Loucy (cell line): ENCODE measurements at regions not wholly inside any gene's neighbourhood (a gene's known extent, or its start where the extent isn't known, plus 50 kb on each side); places are given as distances from the start of the nearest gene placed in this dataset.

Experiments used
- H2AFZ ChIP-seq: fragments of 200-600 bp; sonication (generic); 2 replicates; pipeline ENCODE4 v1.6.0; 2016; ENCODE audit warnings: antibody characterized with exemption, mild to moderate bottlenecking, low read length, moderate library complexity
- H3F3A ChIP-seq: fragments of 200-600 bp; 2 replicates; pipeline ENCODE4 v1.6.0; 2016; ENCODE audit warnings: antibody characterized with exemption, low read depth, mild to moderate bottlenecking
- H3K27me3 ChIP-seq: fragments of 200-600 bp; sonication (generic); 2 replicates; pipeline ENCODE4 v1.6.1; 2014; ENCODE audit warnings: low read length, mild to moderate bottlenecking; ENCODE audit not compliant: insufficient read depth, poor library complexity, severe bottlenecking
- H3K36me3 ChIP-seq: fragments of 200-600 bp; sonication (generic); 2 replicates; pipeline ENCODE4 v1.6.1; 2016; ENCODE audit warnings: low read length; ENCODE audit not compliant: insufficient read depth
- H3K4me1 ChIP-seq: fragments of 200-600 bp; sonication (generic); 2 replicates; pipeline ENCODE4 v1.5.1; 2014; ENCODE audit warnings: low read length, mild to moderate bottlenecking; ENCODE audit not compliant: insufficient read depth, poor library complexity, severe bottlenecking
- H3K4me2 ChIP-seq: fragments of 200-600 bp; sonication (generic); 2 replicates; pipeline ENCODE4 v1.6.0; 2014; ENCODE audit warnings: antibody characterized with exemption, low read length, low read depth, mild to moderate bottlenecking; ENCODE audit not compliant: poor library complexity, severe bottlenecking
- H3K4me3 ChIP-seq: fragments of 200-600 bp; sonication (generic); 2 replicates; pipeline ENCODE4 v1.5.1; 2014; ENCODE audit warnings: low read length, mild to moderate bottlenecking, mixed read lengths; ENCODE audit not compliant: poor library complexity, severe bottlenecking
- H3K79me2 ChIP-seq: fragments of 200-600 bp; sonication (generic); 2 replicates; pipeline ENCODE4 v1.6.1; 2014; ENCODE audit warnings: low read length; ENCODE audit not compliant: insufficient read depth
- H3K9ac ChIP-seq: fragments of 200-600 bp; sonication (generic); 2 replicates; pipeline ENCODE4 v1.6.0; 2014; ENCODE audit warnings: mild to moderate bottlenecking, low read depth, low read length, moderate library complexity; ENCODE audit not compliant: poor library complexity, severe bottlenecking
- H3K9me2 ChIP-seq: fragments of 200-600 bp; sonication (generic); replicated peaks from 2 replicates; pipeline ENCODE4 v1.6.1; 2016; ENCODE audit warnings: low read depth, low read length, mixed read lengths
- H3K9me3 ChIP-seq: fragments of 200-600 bp; sonication (generic); 2 replicates; pipeline ENCODE4 v1.6.1; 2014; ENCODE audit warnings: mild to moderate bottlenecking, antibody characterized with exemption, low read length, low read depth; ENCODE audit not compliant: insufficient read depth
- H4K20me1 ChIP-seq: fragments of 200-600 bp; sonication (generic); 2 replicates; pipeline ENCODE4 v1.6.0; 2014; ENCODE audit warnings: antibody characterized with exemption, low read length, mild to moderate bottlenecking; ENCODE audit not compliant: insufficient read depth, poor library complexity, severe bottlenecking
- EZH2phosphoT487 ChIP-seq: fragments of 200-600 bp; IDR thresholded peaks from 2 replicates; pipeline ENCODE4 v1.6.1; 2018; ENCODE audit warnings: antibody characterized with exemption, mild to moderate bottlenecking, moderate library complexity, borderline replicate concordance
- TF ChIP-seq, protein P1 (sequence below): fragments of 200-600 bp; sonication (generic); conservative IDR thresholded peaks from 2 replicates; pipeline ENCODE4 v1.5.1; 2014; ENCODE audit warnings: mild to moderate bottlenecking, antibody characterized with exemption, low read length

DNA sequence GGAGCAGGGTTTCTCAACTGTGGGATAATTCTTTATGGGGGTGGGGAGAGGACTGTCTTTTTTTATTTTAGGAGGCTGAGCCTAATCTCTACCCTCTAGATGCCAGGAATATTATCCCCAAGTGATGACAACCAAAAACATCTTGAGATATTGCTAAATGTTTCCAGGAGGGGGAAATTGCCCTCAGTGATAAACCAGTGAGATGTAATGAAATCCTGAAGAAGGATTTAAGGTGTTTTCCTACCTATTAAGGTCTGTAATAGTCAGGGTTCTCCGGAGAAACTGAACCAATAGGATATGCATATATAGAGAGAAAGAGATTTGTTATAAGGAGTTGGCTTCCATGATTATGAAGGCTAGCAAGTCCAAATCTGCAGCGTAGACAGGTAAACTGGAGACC lies 208.3 kb upstream of the MIR17HG start:
- no peak overlapping the region for H3K4me2 ChIP-seq
- H3K27me3 ChIP-seq = no peaks in the 10 kb centered on the region

DNA sequence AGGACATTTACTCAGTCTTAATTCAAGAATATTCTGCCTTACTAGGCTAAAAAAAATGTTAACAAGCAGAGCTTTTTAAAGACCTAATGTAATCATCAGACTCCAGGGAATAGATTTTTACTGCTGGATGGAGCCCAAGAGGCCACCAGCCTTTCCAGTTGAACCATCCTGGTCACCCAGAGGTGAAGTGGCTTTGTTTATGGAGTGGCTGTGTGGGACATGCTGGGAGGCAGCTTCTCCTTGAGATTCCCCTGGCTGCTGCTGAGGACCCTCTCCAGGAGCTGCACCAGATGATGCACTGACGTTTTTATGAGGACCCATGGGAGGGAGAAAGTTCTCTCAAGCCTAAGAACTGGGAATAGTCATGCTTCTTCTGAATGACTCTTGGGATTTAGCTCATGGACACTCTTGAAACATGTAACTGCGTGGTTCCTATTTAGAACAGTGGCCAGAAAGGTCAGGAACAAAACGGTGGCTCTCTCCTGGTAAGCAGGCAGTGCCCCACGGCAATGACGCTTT lies 205.9 kb upstream of the MIR17HG start:
- H4K20me1 ChIP-seq = no peaks in the 10 kb centered on the region
- H3K79me2 ChIP-seq = no peaks in the 10 kb centered on the region
- H3K9ac ChIP-seq = no peak overlapping the region
- no peaks in the 10 kb centered on the region for H3K4me1 ChIP-seq
- no peak overlapping the region for H2AFZ ChIP-seq
- TF ChIP-seq, protein P1, sequence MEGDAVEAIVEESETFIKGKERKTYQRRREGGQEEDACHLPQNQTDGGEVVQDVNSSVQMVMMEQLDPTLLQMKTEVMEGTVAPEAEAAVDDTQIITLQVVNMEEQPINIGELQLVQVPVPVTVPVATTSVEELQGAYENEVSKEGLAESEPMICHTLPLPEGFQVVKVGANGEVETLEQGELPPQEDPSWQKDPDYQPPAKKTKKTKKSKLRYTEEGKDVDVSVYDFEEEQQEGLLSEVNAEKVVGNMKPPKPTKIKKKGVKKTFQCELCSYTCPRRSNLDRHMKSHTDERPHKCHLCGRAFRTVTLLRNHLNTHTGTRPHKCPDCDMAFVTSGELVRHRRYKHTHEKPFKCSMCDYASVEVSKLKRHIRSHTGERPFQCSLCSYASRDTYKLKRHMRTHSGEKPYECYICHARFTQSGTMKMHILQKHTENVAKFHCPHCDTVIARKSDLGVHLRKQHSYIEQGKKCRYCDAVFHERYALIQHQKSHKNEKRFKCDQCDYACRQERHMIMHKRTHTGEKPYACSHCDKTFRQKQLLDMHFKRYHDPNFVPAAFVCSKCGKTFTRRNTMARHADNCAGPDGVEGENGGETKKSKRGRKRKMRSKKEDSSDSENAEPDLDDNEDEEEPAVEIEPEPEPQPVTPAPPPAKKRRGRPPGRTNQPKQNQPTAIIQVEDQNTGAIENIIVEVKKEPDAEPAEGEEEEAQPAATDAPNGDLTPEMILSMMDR = no peak
- no peaks in the 10 kb centered on the region for H3K9me2 ChIP-seq
- H3K9me3 ChIP-seq = no peaks in the 10 kb centered on the region
- no peaks in the 10 kb centered on the region for H3F3A ChIP-seq
- no peak overlapping the region for H3K4me3 ChIP-seq
- H3K27me3 ChIP-seq = no peaks in the 10 kb centered on the region
- no peaks in the 10 kb centered on the region for H3K36me3 ChIP-seq
- no peak overlapping the region for H3K4me2 ChIP-seq

More for the DNA sequence above, 208.3 kb upstream of the MIR17HG start:
- H3K9me2 ChIP-seq = no peaks in the 10 kb centered on the region
- no peak overlapping the region for H3K4me3 ChIP-seq
- H3K79me2 ChIP-seq = no peaks in the 10 kb centered on the region
- H2AFZ ChIP-seq = no peak overlapping the region
- TF ChIP-seq, protein P1 = no peak
- TF ChIP-seq EZH2phosphoT487 = no peak
- H3K36me3 ChIP-seq = no peaks in the 10 kb centered on the region
- no peak overlapping the region for H3K9ac ChIP-seq
- H3F3A ChIP-seq = no peaks in the 10 kb centered on the region
- H4K20me1 ChIP-seq = no peaks in the 10 kb centered on the region
- no peaks in the 10 kb centered on the region for H3K9me3 ChIP-seq
- H3K4me1 ChIP-seq = no peaks in the 10 kb centered on the region

GRCh38 chr13:91142572-91142971 lies 204.9 kb upstream of the MIR17HG start:
- H3K27me3 ChIP-seq = no peaks in the 10 kb centered on the region
- H3K9ac ChIP-seq = no peak overlapping the region
- no peak overlapping the region for H2AFZ ChIP-seq
- no peaks in the 10 kb centered on the region for H3K4me1 ChIP-seq
- no peak overlapping the region for H3K4me3 ChIP-seq
- H3K36me3 ChIP-seq = no peaks in the 10 kb centered on the region
- no peaks in the 10 kb centered on the region for H3K9me2 ChIP-seq
- TF ChIP-seq, protein P1 = no peak
- no peak for TF ChIP-seq EZH2phosphoT487
- H3K79me2 ChIP-seq = no peaks in the 10 kb centered on the region
- H3F3A ChIP-seq = no peaks in the 10 kb centered on the region
- no peaks in the 10 kb centered on the region for H3K9me3 ChIP-seq
- no peaks in the 10 kb centered on the region for H4K20me1 ChIP-seq
- no peak overlapping the region for H3K4me2 ChIP-seq
